Occipital lobe (tissue), 1 donor: ENCODE measurements at regions not wholly inside any gene's neighbourhood (a gene's known extent, or its start where the extent isn't known, plus 50 kb on each side); places are given as distances from the start of the nearest gene placed in this dataset.
"Not testable (repeated sequence)": the region's sequence is repeated elsewhere in the genome, so short reads cannot be mapped to it uniquely, and the experiment has no call there.

ENCODE experiments used
- DNase-seq: peaks from one replicate; lab custom pipeline; 2025; lab: John Stamatoyannopoulos, UW

DNA sequence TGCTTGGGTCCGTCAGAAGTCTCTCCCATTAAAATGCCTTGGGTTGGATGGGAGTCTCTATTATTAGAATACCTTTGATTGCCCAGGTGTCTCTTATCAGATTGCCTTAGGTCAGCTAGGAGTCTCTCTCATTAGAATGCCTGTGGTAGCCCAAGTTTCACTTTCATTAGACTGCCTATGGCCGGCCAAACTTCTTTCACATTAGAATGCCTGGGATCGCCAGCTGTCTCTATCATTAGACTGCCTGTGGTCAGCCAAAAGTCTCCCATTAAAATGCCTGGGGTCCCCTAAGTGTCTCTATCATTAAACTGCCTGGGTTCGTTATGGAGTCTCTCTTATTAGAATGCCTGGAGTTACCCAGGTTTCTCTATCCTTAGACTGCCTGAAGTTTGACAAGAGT lies 1476.7 kb downstream of the UQCRFS1 start:
- no peak for DNase-seq

DNA sequence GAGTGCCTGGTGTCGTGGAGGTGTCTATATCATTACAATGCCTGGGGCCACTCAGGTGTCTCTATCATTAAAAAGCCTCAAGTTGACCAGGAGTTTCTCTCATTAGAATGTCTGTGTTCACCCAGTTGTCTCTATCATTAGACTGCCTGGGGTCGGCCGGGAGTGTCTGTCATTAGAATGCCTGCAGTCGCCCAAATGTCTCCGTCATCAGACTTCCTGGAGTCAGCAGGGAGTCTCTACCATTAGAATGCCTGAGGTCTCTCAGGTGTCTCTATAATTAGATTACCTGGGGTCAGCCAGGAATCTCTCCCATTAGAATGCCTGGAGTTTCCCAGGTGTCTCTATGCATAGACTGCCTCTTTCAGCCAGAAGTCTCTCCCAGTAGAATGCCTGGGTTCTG lies 1477.6 kb downstream of the UQCRFS1 start:
- no peak for DNase-seq

DNA sequence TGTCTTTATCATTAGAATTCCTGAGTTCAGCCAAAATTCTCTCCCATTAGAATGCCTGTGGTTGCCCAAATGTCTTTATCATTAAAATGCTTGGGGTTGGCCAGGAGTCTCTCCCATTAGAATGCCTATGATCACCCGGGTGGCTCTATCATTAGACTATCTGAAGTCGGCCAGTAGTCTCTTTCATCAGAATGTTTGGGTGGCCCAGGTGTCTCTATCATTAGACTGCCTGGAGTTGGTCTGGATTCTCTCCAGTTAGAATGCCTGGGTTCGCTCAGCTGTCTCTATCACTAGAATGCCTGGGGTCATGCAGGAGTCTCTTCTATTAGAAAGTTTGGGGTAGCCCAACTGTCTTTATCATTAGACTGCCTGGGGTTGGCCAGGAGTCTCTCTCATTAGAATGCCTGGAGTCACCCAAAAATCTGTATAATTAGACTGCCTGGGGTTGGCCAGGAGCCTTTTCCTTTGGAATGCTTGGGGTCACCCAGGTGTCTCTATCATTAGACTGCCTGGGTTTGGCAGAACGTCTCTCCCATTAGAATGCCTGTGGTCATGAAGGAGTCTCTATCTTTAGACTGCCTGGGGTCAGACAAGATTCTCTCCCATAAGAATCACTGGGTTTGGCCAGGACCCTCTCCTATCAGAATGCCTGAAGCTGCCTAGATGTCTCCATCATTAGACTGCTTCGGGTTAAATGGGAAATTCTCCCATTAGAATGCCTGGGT lies 1478.3 kb downstream of the UQCRFS1 start:
- DNase-seq = no peak

DNA sequence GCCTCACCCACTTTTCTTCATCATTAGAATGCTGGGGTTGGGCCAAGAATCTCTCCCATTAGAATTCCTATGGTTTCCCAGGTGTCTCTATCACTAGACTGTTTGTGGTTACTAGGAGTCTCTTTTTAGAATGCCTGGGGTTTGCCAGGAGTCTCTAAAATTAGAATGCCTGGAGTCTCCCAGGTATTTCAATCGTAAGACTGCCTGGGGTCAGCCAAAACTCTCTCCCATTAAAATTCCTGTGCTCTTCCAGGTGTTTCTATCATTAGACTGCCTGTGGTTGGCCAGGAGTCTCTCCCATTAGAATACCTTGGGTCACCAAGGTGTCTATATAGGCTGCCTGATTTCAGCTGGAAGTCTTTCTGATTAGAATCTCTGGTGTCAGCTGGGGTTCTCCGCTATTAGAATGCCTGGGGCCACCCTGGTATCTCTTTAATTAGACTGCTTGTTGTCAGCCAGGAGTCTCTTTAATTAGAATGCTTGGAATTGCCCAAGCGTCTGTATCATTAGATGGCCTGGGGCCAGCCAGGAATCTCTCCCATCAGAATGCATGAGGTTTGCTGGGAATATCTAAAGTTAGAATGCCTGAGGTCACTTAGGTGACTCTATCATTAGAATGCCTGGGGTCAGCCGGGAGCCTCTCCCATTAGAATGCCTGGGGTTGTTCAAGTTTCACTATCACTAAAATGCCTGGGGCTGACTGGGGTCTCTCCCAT lies 1479.2 kb downstream of the UQCRFS1 start:
- no peak for DNase-seq

DNA sequence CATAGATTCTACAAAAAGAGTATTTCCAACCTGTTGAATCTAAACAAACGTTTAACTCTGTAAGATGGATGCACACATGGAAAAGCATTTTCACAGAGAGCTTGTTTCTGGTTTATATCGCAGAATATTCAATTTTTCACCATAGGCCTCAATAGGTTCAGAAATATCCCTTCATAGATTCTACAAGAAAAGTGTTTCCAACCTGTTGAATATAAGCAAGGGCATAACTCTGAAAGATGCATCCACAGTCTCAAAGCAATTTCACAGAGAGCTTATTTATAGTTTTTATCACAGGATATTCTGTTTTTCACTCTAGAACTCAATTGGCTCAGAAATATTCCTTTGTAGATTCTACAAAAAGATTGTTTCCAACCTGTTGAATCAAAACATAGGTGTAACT lies 1483.6 kb downstream of the UQCRFS1 start:
- no peak for DNase-seq

DNA sequence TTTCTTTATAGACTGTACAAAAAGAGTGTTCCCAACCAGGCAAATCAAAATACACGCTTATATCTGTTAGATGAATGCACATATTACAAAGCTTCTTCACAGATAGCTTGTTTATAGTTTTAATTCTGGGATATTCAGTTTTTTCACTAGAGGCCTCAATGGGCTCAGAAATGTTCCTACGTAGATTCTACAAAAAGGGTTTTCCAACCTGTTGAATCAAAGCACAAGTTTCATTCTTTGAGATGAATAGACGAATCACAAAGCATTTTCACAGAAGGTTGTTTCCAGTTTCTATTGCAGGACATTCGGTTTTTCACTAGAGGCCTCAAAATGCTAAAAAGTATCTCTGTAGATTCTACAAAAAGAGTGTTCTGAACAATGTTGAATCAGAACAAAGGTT lies 1490.3 kb downstream of the UQCRFS1 start:
- no peak for DNase-seq

DNA sequence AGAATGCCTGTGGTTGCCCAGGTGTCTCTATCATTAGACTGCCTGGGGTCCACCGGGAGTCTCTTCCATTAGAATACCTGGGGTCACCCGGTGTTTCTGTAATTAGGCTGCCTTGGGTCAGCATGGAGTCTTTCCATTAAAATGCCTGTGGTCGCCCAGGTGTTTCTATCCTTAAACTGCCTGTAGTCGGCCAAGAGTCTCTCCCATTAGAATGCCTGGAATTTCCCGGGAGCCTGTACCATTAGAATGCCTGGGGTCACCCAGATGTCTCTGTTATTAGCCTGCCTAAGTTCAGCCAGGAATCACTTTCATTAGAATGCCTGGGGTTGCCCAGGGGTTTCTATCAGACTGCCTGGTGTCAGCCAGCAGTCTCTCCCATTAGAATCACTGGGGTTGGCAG lies 1492.8 kb downstream of the UQCRFS1 start:
- DNase-seq = no peak

DNA sequence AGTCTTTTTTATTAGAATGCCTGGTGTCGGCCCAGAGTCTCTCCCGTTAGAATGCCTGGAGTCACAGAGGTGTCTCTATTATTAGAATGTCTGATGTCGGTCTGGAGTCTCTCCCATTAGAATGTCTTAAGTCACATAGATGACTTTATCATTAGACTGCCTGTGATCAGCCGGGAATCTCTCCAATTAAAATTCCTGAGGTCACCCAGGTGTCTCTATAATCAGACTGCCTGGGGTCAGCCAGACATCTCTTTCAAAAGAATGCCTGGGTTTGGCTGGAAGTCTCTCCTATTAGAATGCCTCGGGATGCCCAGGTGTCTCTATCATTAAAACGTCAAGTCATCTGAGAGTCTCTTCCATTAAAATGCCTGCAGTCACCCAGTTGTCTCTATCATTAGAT lies 1493.9 kb downstream of the UQCRFS1 start:
- DNase-seq = no peak

DNA sequence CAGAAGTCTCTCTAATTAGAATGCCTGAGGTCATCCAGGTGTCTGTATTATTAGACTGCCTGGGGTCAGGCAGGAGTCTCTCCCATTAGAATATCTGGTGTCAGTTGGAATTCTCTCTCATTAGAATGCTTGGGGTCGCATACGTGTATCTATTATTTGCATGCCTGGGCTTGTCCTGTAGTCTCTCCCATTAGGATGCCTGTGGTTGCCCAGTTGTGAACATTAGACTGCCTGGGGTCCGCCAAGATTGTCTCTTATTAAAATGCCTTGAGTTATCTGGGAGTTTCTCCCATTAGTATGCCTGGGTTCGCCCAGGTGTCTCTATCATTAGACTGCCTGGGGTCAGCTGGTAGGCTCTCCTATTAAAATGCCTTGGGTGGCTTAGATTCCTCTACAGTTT lies 1494.7 kb downstream of the UQCRFS1 start:
- DNase-seq = no peak

DNA sequence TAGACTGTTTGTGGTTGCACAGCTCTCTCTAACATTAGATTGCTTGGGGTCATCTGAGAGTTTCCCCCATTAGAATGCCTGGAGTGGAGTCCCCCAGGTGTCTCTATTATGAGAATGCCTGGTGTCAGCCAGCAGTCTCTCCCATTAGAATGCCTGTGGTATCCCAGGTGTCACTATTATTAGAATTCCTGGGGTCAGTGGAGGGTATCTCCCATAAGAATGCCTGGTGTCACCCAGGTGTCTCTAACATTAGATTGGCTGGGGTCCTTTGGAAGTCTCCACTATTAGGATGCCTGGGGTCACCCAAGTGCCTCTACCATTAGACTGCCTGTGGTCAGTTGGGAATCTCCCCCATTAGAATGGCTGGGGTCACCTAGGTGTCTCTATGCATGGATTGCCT lies 1495.1 kb downstream of the UQCRFS1 start:
- DNase-seq = no peak

DNA sequence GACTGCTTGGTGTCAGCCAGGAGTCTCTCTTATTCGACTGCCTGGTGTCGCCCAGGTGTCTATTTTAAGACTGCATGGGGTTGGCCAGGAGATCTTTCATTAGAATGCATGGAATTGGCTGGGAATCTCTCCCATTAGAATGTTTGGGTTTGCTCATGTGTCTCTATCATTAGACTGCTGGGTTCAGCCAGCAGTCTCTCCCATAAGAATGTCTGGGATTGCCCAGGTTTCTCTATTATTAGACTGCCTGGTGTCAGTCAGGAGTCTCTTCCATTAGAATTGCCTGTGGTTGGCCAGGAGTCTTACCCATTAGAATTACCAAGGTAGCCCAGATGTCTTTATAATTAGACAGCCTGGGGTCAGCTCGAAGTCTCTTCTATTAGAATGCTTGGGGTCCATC lies 1496.0 kb downstream of the UQCRFS1 start:
- no peak for DNase-seq

DNA sequence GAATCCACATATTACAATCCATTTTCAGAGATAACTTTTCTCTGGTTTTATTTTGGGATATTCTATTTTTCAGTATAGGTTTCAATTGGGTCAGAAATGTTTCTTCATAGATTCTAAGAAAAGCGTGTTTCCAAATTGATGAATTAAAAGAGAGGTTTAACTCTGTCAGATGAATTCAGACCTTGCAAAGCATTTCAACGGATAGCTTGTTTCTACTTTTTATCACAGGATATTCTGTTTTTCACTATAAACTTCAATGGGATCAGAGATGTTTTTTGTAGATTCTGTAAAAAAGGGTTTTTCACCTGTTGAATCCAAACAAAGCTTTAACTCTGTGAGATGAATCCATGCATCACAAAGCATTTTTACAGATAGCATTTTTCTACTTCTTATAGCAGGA lies 1498.1 kb downstream of the UQCRFS1 start:
- DNase-seq = no peak

DNA sequence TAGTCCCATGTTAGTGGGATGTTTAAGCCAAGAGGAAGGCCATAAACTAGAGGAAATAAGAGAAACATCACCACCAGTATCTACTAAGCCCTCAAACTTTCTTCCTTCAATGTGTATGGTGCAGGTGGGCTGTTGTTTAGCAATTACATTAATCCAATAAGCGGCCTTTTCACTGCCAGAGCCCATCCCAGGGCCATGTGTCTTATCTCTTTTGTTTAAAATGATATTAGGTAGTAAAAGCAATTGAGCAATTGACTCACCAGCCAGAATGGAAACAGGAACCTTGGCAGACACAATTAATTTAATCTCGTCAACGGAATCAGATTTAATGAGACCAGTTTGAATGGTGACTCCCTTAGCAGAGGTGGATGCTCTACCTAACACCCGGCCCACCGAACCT lies 1503.5 kb downstream of the UQCRFS1 start:
- DNase-seq = no peak

DNA sequence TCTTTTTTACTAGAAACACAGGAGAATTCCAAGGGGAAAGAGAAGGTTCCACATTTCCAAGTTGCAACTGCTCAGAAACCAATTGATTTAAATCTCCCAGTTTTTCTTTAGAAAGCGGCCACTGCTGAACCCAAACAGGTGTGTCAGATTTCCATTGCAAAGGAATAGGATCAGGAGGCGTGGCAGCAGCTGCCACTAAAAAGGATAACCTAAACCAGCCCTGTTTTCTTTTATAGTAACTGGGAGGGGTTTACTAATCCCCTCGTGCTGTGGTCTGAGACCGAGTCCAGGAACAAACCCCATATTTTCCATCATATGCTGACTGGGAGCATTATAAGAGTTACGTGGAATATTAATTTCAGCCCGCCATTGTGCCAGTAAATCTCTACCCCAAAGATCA lies 1504.0 kb downstream of the UQCRFS1 start:
- DNase-seq = not testable (repeated sequence)

DNA sequence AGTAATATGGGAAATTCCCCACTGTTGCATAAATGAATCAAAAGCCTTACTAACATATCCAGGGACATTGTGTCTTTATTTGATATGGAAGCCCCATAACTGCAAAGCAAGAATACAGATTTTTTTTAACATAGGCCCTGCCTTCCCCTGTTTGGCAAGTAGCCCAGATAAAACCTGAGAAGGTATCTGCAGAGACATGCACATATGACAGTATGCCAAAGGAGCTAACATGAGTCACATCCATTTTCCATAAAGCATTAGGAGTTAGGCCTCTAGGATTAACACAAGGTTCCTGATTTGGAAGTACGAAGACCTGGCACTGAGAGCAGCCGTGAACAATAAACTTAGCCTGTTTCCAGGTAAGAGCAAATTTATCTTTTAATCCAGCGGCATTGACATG lies 1505.9 kb downstream of the UQCRFS1 start:
- not testable (repeated sequence) for DNase-seq

DNA sequence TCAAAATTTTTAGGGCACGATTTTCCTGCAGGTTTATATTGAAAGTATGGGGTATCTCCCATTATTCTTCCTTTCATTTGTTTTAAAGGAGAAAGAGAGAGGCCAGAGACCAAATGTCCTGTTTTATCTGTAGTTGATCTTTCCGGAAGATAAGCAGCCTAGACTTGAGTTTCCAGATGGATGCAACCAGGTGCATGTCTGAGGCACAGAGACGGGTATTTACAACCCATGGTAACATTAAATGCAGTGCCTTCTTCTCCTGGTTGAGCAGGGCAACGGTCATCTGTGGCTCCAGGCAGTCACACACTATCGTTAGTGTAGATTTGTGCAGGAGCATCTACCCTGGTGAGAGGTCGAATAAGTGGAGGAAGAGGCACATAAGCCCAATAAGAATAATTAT lies 1507.1 kb downstream of the UQCRFS1 start:
- DNase-seq = no peak

DNA sequence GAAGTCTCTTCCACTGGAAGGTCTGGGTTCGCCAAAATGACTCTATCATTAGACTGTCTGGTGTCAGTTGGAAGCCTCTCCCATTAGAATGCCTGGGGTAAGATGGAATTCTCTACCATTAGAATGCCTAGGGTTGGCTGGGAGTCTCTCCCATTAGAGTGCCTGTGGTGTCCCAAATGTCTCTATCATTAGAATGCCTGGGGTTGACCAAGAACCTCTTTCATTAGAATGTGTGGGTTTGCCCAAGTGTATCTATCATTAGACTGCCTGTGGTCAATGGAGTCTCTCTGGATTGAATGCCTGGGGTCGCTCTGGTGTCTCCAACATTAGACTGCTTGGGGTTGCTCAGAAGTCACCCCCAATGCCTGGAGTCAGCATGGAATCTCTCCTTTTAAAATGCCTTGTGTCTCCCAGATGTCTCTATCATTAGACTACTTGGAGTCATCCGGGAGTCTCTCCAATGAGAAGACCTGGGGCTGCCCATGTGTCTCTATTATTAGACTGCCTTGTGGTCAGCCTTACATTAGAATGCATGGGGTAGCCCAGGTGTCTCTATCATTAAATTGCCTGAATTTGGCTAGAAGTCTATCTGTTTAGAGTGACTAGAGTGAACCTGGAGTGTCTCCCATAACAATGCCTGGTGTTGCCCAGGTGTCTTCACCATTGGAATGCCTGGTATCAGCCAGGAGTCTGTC lies 1518.4 kb downstream of the UQCRFS1 start:
- no peak for DNase-seq

DNA sequence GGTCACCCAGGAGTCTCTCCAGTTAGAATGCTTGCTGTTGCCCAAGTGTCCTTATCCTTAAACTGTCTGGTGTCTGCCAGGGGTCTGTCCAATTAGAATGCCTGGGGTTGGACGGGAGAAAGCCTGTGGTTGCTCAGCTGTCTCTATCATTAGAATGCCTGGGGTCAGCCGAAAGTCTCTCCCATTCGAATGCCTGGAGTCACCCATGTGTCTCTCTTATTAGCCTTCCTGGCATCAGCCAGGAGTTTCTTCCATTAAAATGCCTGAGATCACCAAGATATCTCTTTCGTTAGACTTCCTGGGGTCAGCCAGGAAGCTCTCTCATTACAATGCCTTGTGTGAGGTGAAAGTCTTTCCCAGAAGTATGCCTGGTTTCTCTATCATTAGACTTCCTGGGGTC lies 1521.0 kb downstream of the UQCRFS1 start:
- no peak for DNase-seq

DNA sequence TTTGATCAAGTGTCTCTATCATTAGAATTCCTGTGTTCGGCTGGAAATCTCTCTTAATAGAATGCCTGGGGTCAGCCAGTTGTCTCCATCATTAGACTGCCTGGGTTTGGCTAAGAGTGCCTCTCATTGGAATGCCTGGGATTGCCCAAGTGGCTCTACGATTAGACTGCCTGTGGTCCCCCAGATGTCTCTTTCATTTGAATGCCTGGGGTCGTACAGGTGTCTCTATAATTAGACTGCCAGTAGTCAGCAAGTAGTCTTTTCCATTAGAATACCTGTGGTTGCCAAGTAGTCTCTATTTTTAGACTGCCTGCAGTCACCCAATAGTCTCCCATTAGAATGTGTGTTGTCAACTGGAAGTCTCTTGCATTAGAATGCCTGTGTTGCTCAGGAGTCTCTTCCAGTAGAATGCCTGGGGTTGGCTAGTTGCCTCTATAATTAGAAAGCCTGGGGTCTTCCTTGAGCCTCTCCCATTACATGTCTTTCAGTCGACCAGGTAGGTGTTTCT lies 1523.2 kb downstream of the UQCRFS1 start:
- DNase-seq = no peak

DNA sequence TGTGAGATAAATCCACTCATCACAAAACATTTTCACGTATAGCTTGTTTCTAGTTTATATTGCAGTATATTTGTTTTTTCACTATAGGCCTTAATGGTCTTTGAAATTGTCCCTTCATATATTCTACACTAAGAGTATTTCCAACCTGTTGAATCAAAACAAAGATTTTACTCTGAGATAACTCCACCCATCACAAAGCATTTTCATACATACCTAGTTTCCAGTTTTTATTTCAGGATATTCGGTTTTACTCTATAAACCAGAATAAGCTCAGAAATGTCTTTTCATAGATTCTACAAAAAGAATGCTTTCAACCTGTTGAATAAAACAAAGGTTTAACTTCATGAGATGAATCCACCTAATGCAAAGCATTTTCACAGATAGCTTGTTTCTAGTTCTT lies 1528.7 kb downstream of the UQCRFS1 start:
- DNase-seq = no peak

DNA sequence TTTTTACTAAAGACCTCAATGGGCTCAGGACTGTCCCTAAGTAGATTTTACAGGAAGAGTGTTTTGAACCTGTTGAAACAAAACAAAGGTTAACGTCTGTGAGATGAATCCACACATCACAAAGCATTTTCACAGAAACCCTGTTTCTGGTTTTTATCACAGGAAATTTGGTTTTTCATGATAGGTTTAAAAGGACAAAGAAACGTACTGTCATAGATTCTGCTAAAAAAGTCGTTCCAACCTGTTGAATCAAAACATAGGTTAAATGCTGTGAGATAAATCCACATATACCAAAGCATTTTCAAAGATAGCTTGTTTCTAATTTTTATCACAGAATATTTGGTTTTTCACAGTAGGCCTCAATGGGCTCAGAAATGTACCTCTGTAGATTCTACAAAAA lies 1531.0 kb downstream of the UQCRFS1 start:
- no peak for DNase-seq

DNA sequence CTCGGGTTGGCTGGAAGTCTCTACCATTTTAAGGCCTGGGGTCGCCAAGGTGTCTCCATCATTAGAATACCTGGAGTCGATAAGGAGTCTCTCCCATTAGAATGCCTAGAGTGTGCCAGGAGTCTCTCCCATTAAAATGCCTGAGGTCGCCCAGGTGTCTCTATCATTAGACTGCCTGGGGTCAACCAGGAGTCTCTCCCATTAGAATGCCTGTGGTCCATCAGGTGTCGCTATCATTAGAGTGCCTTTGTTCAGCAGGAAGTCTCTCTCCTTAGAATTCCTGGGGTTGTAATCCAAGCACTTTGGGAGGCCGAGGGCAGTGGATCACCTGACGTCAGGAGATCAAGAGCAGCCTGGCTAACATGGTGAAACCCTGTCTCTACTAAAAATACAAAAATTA lies 1533.0 kb downstream of the UQCRFS1 start:
- no peak for DNase-seq

DNA sequence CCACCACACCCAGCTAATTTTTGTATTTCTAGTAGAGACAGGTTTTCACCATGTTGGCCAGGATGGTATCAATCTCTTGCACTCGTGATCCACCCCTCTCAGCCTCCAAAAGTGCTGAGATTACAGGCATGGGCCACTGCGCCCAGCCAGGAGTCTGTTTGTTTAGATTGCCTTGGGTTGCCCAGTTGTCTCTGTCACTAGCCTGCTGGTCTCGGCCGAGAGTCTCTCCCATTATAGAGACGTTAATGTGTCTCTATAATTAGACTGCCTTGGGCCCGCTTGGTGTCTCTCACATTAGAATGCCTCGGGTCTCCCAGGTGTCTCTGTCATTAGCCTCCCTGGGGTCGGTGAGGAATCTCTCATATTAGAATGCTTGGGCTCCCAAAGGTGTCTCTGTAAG lies 1533.6 kb downstream of the UQCRFS1 start:
- DNase-seq = no peak
